SU-DHL-6 (cell line): ENCODE measurements at regions not wholly inside any gene's neighbourhood (a gene's known extent, or its start where the extent isn't known, plus 50 kb on each side); places are given as distances from the start of the nearest gene placed in this dataset.

Experiments used
- CTCF ChIP-seq: fragments of 200-600 bp; sonication (generic); IDR thresholded peaks from one replicate; pipeline ENCODE4 v1.5.1; 2017; ENCODE audit warnings: antibody characterized with exemption, mild to moderate bottlenecking, low read length, moderate library complexity; ENCODE audit not compliant: insufficient read depth, poor library complexity, severe bottlenecking
- EZH2phosphoT487 ChIP-seq: fragments of 200-600 bp; sonication (generic), shearing (Covaris generic); conservative IDR thresholded peaks from 2 replicates; pipeline ENCODE4 v1.6.1; 2018; ENCODE audit warnings: mild to moderate bottlenecking, antibody characterized with exemption, low read length, moderate library complexity, mixed read lengths

GRCh38 chr2:195238826-195239225 lies 418.2 kb upstream of the SLC39A10 start:
- TF ChIP-seq CTCF: no peak
- no peak for TF ChIP-seq EZH2phosphoT487
